Activated CD8-positive, alpha-beta T cell treated with anti-CD3 and anti-CD28 coated beads for 36 hours (primary cell): ENCODE measurements at regions not wholly inside any gene's neighbourhood (a gene's known extent, or its start where the extent isn't known, plus 50 kb on each side); places are given as distances from the start of the nearest gene placed in this dataset.
"Not testable (repeated sequence)": the region's sequence is repeated elsewhere in the genome, so short reads cannot be mapped to it uniquely, and the experiment has no call there.

ENCODE experiments used
- ATAC-seq: fragments of 200-7000 bp; cut with Tn5 transposase; one replicate; pipeline ENCODE4 v1.10.0; 2021; ENCODE audit warnings: mild to moderate bottlenecking, moderate library complexity
- CTCF ChIA-PET: fragments of 350-600 bp; sonication (Branson Sonifier 250); formaldehyde crosslinking; loops from one replicate; lab custom pipeline; 2021; ENCODE audit warnings: antibody characterized with exemption; lab: Charles Lee
- POLR2A ChIA-PET: fragments of 350-600 bp; sonication (Branson Sonifier 250); formaldehyde crosslinking; loops from one replicate; lab custom pipeline; 2021; ENCODE audit warnings: antibody characterized with exemption; lab: Charles Lee
- DNase-seq: peaks from one replicate; pipeline ENCODE4 v3.0.0-alpha.2; 2020
- H3K27ac Mint-ChIP-seq: one replicate; pipeline ENCODE4 v1.8.0; 2021; ENCODE audit warnings: mild to moderate bottlenecking, mixed read lengths
- H3K27me3 Mint-ChIP-seq: one replicate; pipeline ENCODE4 v1.8.0; 2021; ENCODE audit warnings: mixed read lengths
- H3K36me3 Mint-ChIP-seq: one replicate; pipeline ENCODE4 v1.8.0; 2021; ENCODE audit warnings: low read depth, mixed read lengths
- H3K4me1 Mint-ChIP-seq: one replicate; pipeline ENCODE4 v1.8.0; 2021; ENCODE audit warnings: low read depth, mixed read lengths
- H3K4me3 Mint-ChIP-seq: one replicate; pipeline ENCODE4 v1.8.0; 2021; ENCODE audit warnings: mild to moderate bottlenecking, moderate library complexity, mixed read lengths
- H3K9me3 Mint-ChIP-seq: one replicate; pipeline ENCODE4 v1.8.0; 2021; ENCODE audit warnings: mixed read lengths
- CTCF ChIP-seq: fragments of 200-600 bp; IDR thresholded peaks from one replicate; pipeline ENCODE4 v1.8.0; 2022; ENCODE audit warnings: antibody characterized with exemption, mild to moderate bottlenecking
- intact Hi-C: fragments of 100-400 bp; cut with micrococcal nuclease; formaldehyde crosslinking; loops from one replicate; pipeline ENCODE4 v1.10.0; 2022

DNA sequence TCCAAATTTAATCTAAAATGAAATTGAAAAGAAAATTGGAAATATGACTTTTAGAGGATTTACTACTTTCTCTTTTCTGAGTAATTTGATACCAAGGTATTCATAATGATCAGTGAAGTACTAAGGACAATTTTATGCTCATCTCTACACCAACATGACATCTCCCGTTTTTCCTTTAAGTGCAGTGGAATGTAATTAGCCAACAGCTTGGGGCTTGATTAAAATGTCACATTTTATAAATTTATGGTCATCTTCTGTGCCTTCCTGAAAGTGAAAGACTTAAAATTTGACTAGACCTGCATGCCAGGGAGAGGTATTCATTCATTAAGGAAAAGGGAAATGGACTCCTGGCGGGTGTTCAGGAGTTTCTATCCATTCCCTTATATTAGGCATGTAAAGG, 228.2 kb upstream of the CNTN3 start:
- CTCF ChIA-PET = no interaction called here

DNA sequence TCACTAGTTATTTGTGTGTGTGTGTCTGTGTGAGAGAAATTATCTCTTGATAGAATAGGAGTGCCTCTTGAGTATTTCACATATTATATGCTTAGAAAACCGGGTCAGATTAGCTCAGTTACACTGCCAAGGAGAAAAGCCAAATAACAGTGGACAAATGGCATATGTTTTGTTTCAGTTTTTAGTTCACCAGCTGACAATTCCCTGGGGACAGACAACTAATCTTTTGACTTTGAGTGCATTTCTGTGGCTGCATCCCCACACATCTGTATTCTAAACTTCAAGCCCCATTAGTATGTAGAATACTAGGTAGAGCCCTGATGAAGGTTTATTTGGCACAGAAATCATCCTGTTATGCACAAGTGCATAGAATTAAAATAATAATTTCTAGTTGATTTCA, 227.7 kb upstream of the CNTN3 start:
- intact Hi-C loops = no loop called here
- ChIA-PET POLR2A (no interaction called here), CTCF (no interaction called here)
- no peak for TF ChIP-seq CTCF
- Mint-ChIP-seq H3K9me3 (no peaks in the 10 kb centered on the region), H3K4me3 (no peak overlapping the region), H3K36me3 (no peaks in the 10 kb centered on the region), H3K27me3 (no peaks in the 10 kb centered on the region), H3K27ac (no peak overlapping the region), H3K4me1 (no peaks in the 10 kb centered on the region)
- ATAC-seq (no peak), DNase-seq (no peak)

More for the DNA sequence above, 228.2 kb upstream of the CNTN3 start:
- no peak for TF ChIP-seq CTCF
- intact Hi-C loops = no loop called here
- H3K36me3 Mint-ChIP-seq = no peaks in the 10 kb centered on the region
- no peak overlapping the region for H3K27ac Mint-ChIP-seq
- no peaks in the 10 kb centered on the region for H3K4me1 Mint-ChIP-seq
- no peak for DNase-seq
- H3K27me3 Mint-ChIP-seq = no peaks in the 10 kb centered on the region
- H3K4me3 Mint-ChIP-seq = no peak overlapping the region
- ATAC-seq = no peak
- H3K9me3 Mint-ChIP-seq = no peaks in the 10 kb centered on the region
- POLR2A ChIA-PET = no interaction called here

DNA sequence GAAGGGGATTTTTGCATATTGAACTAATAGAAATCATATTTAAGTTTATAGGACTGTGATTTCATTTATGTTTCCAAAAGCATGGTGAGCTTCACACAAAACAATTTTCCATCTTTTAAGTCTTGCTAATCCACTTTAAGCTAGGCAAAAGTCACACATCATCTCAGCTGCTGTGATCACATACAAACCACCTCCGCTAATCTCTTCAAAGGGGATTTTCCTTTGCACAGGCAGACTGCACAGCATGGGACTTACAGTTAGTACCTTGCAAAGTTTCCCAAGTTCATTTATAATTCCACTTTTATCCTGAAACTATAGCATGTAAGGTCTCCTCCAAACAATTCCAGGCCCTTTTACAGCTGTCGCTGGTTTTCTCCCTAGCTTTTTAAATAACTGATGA, 225.1 kb upstream of the CNTN3 start:
- Mint-ChIP-seq H3K27ac (no peak overlapping the region), H3K27me3 (no peaks in the 10 kb centered on the region), H3K4me3 (no peak overlapping the region), H3K4me1 (no peaks in the 10 kb centered on the region), H3K36me3 (no peaks in the 10 kb centered on the region), H3K9me3 (no peaks in the 10 kb centered on the region)
- ChIA-PET CTCF (interaction anchor here (1.0 kb wide), 1 partner anchor 25 kb away, joined by 3 read pairs; no protein-coding TSS in a partner anchor), POLR2A (interaction anchor here (0.6 kb wide), 1 partner anchor 260 kb away, joined by 3 read pairs; no protein-coding TSS in a partner anchor)
- ATAC-seq (no peak), DNase-seq (no peak)
- no peak for TF ChIP-seq CTCF
- intact Hi-C loops = no loop called here

GRCh38 chr3:74832925-74833324, 218.5 kb upstream of the CNTN3 start:
- intact Hi-C loops = no loop called here
- TF ChIP-seq CTCF = no peak
- DNase-seq = no peak

DNA sequence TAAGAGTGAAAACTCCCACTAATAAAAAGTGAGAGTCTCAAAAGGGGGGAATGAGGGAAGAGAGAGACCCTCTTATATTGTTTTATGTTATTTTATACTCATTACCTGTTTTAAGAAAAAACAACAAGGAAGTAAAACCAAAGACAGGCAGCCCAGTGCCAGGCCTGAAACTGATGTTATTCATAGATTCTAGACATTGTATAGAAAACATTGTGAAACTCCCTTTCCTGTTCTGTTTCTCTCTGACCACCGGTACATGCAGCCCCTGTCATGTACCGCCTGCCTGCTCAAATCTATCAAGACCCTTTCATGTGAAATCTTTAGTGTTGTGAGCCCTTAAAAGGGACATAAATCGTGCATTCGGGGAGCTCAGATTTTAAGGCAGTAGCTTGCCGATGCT, 216.4 kb upstream of the CNTN3 start:
- H3K36me3 Mint-ChIP-seq, POLR2A ChIA-PET, H3K4me1 Mint-ChIP-seq, H3K27ac Mint-ChIP-seq, DNase-seq, H3K27me3 Mint-ChIP-seq, H3K9me3 Mint-ChIP-seq, intact Hi-C loops, CTCF ChIA-PET, ATAC-seq, H3K4me3 Mint-ChIP-seq: not testable (repeated sequence)

More at GRCh38 chr3:74832925-74833324, 218.5 kb upstream of the CNTN3 start:
- Mint-ChIP-seq H3K27ac (no peak overlapping the region), H3K27me3 (no peaks in the 10 kb centered on the region), H3K9me3 (peaks cover 3% of the 10 kb centered on the region), H3K4me3 (no peak overlapping the region), H3K4me1 (no peaks in the 10 kb centered on the region), H3K36me3 (no peaks in the 10 kb centered on the region)
- ATAC-seq = no peak
- ChIA-PET CTCF (no interaction called here), POLR2A (no interaction called here)

GRCh38 chr3:74825404-74825803, 210.9 kb upstream of the CNTN3 start:
- H3K4me3 Mint-ChIP-seq, POLR2A ChIA-PET, H3K36me3 Mint-ChIP-seq, H3K27ac Mint-ChIP-seq, H3K27me3 Mint-ChIP-seq, H3K4me1 Mint-ChIP-seq, CTCF ChIA-PET, ATAC-seq, intact Hi-C loops, H3K9me3 Mint-ChIP-seq, DNase-seq: not testable (repeated sequence)
